SU-DHL-6 (cell line): ENCODE measurements at regions not wholly inside any gene's neighbourhood (a gene's known extent, or its start where the extent isn't known, plus 50 kb on each side); places are given as distances from the start of the nearest gene placed in this dataset.

Source experiments
- H2AFZ ChIP-seq: fragments of 200-600 bp; sonication (generic); 2 replicates; pipeline ENCODE4 v1.6.1; 2014; ENCODE audit warnings: low read depth, mild to moderate bottlenecking, moderate library complexity, mixed read lengths, antibody characterized with exemption, low read length; ENCODE audit not compliant: severe bottlenecking
- H3F3A ChIP-seq: fragments of 200-600 bp; shearing (Covaris generic); 2 replicates; pipeline ENCODE4 v1.6.0; 2016; ENCODE audit warnings: antibody characterized with exemption, mild to moderate bottlenecking; ENCODE audit not compliant: insufficient read depth
- H3K27ac ChIP-seq: fragments of 200-600 bp; sonication (generic); 2 replicates; pipeline ENCODE4 v1.5.1; 2016; ENCODE audit warnings: low read depth, mild to moderate bottlenecking, low read length, moderate library complexity, mixed read lengths
- H3K27me3 ChIP-seq: fragments of 200-600 bp; sonication (generic), shearing (Covaris generic); 2 replicates; pipeline ENCODE4 v1.6.0; 2014; ENCODE audit warnings: mild to moderate bottlenecking, low read length
- H3K36me3 ChIP-seq: fragments of 200-600 bp; sonication (generic); 2 replicates; pipeline ENCODE4 v1.6.1; 2014; ENCODE audit warnings: mild to moderate bottlenecking, low read length, mixed read lengths
- H3K4me2 ChIP-seq: fragments of 300-600, 200-600 bp; shearing (Covaris generic), sonication (generic); 2 replicates; pipeline ENCODE4 v1.6.0; 2014; ENCODE audit warnings: low read length, low read depth, mild to moderate bottlenecking; ENCODE audit not compliant: poor library complexity, severe bottlenecking
- H3K4me3 ChIP-seq: fragments of 200-600 bp; sonication (generic); 2 replicates; pipeline ENCODE4 v1.5.1; 2014; ENCODE audit warnings: antibody characterized with exemption, low read length, mild to moderate bottlenecking, mixed read lengths; ENCODE audit not compliant: insufficient read depth, poor library complexity, severe bottlenecking
- H3K79me2 ChIP-seq: fragments of 200-600 bp; sonication (generic); 2 replicates; pipeline ENCODE4 v1.6.1; 2014; ENCODE audit warnings: mild to moderate bottlenecking, low read length, moderate library complexity; ENCODE audit not compliant: insufficient read depth
- H3K9ac ChIP-seq: fragments of 200-600 bp; sonication (generic); 2 replicates; pipeline ENCODE4 v1.7.0; 2014; ENCODE audit warnings: mild to moderate bottlenecking, low read length
- H3K9me2 ChIP-seq: fragments of 200-600 bp; sonication (generic); replicated peaks from 2 replicates; pipeline ENCODE4 v1.6.1; 2014; ENCODE audit warnings: low read length; ENCODE audit not compliant: insufficient read depth
- H3K9me3 ChIP-seq: fragments of 200-600 bp; sonication (generic); 2 replicates; pipeline ENCODE4 v1.6.1; 2014; ENCODE audit warnings: low read length, mixed read lengths; ENCODE audit not compliant: insufficient read depth
- H4K20me1 ChIP-seq: fragments of 200-600 bp; sonication (generic); 2 replicates; pipeline ENCODE4 v1.6.1; 2014; ENCODE audit warnings: low read depth, mild to moderate bottlenecking, antibody characterized with exemption, low read length, moderate library complexity, mixed read lengths
- CTCF ChIP-seq: fragments of 200-600 bp; sonication (generic); IDR thresholded peaks from one replicate; pipeline ENCODE4 v1.5.1; 2017; ENCODE audit warnings: antibody characterized with exemption, mild to moderate bottlenecking, low read length, moderate library complexity; ENCODE audit not compliant: insufficient read depth, poor library complexity, severe bottlenecking
- EZH2phosphoT487 ChIP-seq: fragments of 200-600 bp; sonication (generic), shearing (Covaris generic); conservative IDR thresholded peaks from 2 replicates; pipeline ENCODE4 v1.6.1; 2018; ENCODE audit warnings: mild to moderate bottlenecking, antibody characterized with exemption, low read length, moderate library complexity, mixed read lengths

GRCh38 chr1:29579821-29580425 lies 343.6 kb downstream of the PTPRU start:
- H3K27me3 ChIP-seq, result no peaks in the 10 kb centered on the region
- H3F3A ChIP-seq, result no peaks in the 10 kb centered on the region
- H3K36me3 ChIP-seq, result no peaks in the 10 kb centered on the region
- no peak overlapping the region for H2AFZ ChIP-seq
- no peak overlapping the region for H3K4me3 ChIP-seq
- H3K9ac ChIP-seq, result no peak overlapping the region
- no peaks in the 10 kb centered on the region for H4K20me1 ChIP-seq
- no peak overlapping the region for H3K27ac ChIP-seq
- no peaks in the 10 kb centered on the region for H3K9me3 ChIP-seq
- no peaks in the 10 kb centered on the region for H3K79me2 ChIP-seq
- no peak overlapping the region for H3K4me2 ChIP-seq
- H3K9me2 ChIP-seq, result no peaks in the 10 kb centered on the region
- no peak for TF ChIP-seq EZH2phosphoT487
- no peak for TF ChIP-seq CTCF

GRCh38 chr1:29577512-29577911 lies 341.2 kb downstream of the PTPRU start:
- no peaks in the 10 kb centered on the region for H4K20me1 ChIP-seq
- H3K4me2 ChIP-seq, result no peak overlapping the region
- no peaks in the 10 kb centered on the region for H3K9me3 ChIP-seq
- H3K79me2 ChIP-seq, result no peaks in the 10 kb centered on the region
- no peaks in the 10 kb centered on the region for H3K9me2 ChIP-seq
- no peak overlapping the region for H3K27ac ChIP-seq
- TF ChIP-seq CTCF (no peak), EZH2phosphoT487 (no peak)
- H3K9ac ChIP-seq, result no peak overlapping the region
- no peak overlapping the region for H2AFZ ChIP-seq
- no peaks in the 10 kb centered on the region for H3F3A ChIP-seq
- H3K27me3 ChIP-seq, result no peaks in the 10 kb centered on the region
- H3K4me3 ChIP-seq, result no peak overlapping the region
- H3K36me3 ChIP-seq, result no peaks in the 10 kb centered on the region

GRCh38 chr1:29576510-29576909 lies 340.2 kb downstream of the PTPRU start:
- H4K20me1 ChIP-seq, result no peaks in the 10 kb centered on the region

More at GRCh38 chr1:29576510-29576909, 340.2 kb downstream of the PTPRU start:
- no peak overlapping the region for H3K27ac ChIP-seq
- H3K4me2 ChIP-seq, result no peak overlapping the region
- H3F3A ChIP-seq, result no peaks in the 10 kb centered on the region
- no peaks in the 10 kb centered on the region for H3K9me3 ChIP-seq
- no peak overlapping the region for H3K4me3 ChIP-seq
- H3K79me2 ChIP-seq, result no peaks in the 10 kb centered on the region
- H3K27me3 ChIP-seq, result no peaks in the 10 kb centered on the region
- H2AFZ ChIP-seq, result no peak overlapping the region
- no peaks in the 10 kb centered on the region for H3K9me2 ChIP-seq
- TF ChIP-seq CTCF, result no peak
- no peak for TF ChIP-seq EZH2phosphoT487
- no peaks in the 10 kb centered on the region for H3K36me3 ChIP-seq
- no peak overlapping the region for H3K9ac ChIP-seq
